Liver (tissue), 8 donors: ENCODE measurements at regions not wholly inside any gene's neighbourhood (a gene's known extent, or its start where the extent isn't known, plus 50 kb on each side); places are given as distances from the start of the nearest gene placed in this dataset.

ENCODE experiments used
- DNase-seq: peaks from one replicate; pipeline ENCODE4 v3.0.0-alpha.2; 2017; ENCODE audit warnings: low spot score
- H3K27ac ChIP-seq, 2 donors: one replicate each; pipeline ENCODE4 v1.7.0; 2013; ENCODE audit warnings: inconsistent platforms in 2 of 2, low read length in 2 of 2, control low read depth in 1 of 2, low read depth in 1 of 2, mild to moderate bottlenecking in 1 of 2
- H3K27me3 ChIP-seq, 4 donors: one replicate each; pipeline versions ENCODE4 v1.6.1 to v1.7.0; 2013; ENCODE audit warnings: low read length in 3 of 4, inconsistent platforms in 1 of 4, mild to moderate bottlenecking in 1 of 4, moderate library complexity in 1 of 4; ENCODE audit not compliant: control insufficient read depth in 4 of 4, insufficient read depth in 4 of 4
- H3K36me3 ChIP-seq, 4 donors: one replicate each; pipeline versions ENCODE4 v1.6.1 to v1.7.0; 2013; ENCODE audit warnings: low read length in 3 of 4, mild to moderate bottlenecking in 3 of 4, low read depth in 1 of 4, moderate library complexity in 1 of 4; ENCODE audit not compliant: control insufficient read depth in 4 of 4, insufficient read depth in 3 of 4
- H3K4me1 ChIP-seq, 4 donors: one replicate each; pipeline versions ENCODE4 v1.6.1 to v1.7.0; 2013; ENCODE audit warnings: low read length in 3 of 4, mild to moderate bottlenecking in 3 of 4, moderate library complexity in 1 of 4; ENCODE audit not compliant: control insufficient read depth in 4 of 4, insufficient read depth in 4 of 4
- H3K4me3 ChIP-seq, 3 donors: one replicate each; pipeline versions ENCODE4 v1.6.1 to v1.7.0; 2013; ENCODE audit warnings: low read length in 3 of 3, control low read depth in 1 of 3, low read depth in 1 of 3, mild to moderate bottlenecking in 1 of 3
- H3K9ac ChIP-seq, 2 donors: one replicate each; pipeline ENCODE4 v1.7.0; 2013; ENCODE audit warnings: low read length in 2 of 2, mild to moderate bottlenecking in 2 of 2, moderate library complexity in 2 of 2, control low read depth in 1 of 2, low read depth in 1 of 2
- H3K9me3 ChIP-seq, 4 donors: one replicate each; pipeline versions ENCODE4 v1.6.1 to v1.7.0; 2013; ENCODE audit warnings: low read length in 3 of 4; ENCODE audit not compliant: control insufficient read depth in 4 of 4
- ATF3 ChIP-seq: IDR thresholded peaks from 2 replicates; pipeline ENCODE4 v1.6.1; 2016; ENCODE audit warnings: antibody characterized with exemption
- EGR1 ChIP-seq, 2 donors: IDR thresholded peaks; 2 replicates each; pipeline ENCODE4 v1.6.1; 2016 to 2018; ENCODE audit warnings: antibody characterized with exemption in 2 of 2, low read depth in 2 of 2
- FOXA1 ChIP-seq: IDR thresholded peaks from 2 replicates; pipeline ENCODE4 v1.6.1; 2016; ENCODE audit warnings: antibody characterized with exemption
- FOXA2 ChIP-seq: IDR thresholded peaks from 2 replicates; pipeline ENCODE4 v1.6.1; 2016; ENCODE audit warnings: antibody characterized with exemption
- GABPA ChIP-seq, 2 donors: IDR thresholded peaks in 1 of 2; conservative IDR thresholded peaks in 1 of 2; 2 replicates each; pipeline ENCODE4 v1.6.1; 2016; ENCODE audit warnings: antibody characterized with exemption in 2 of 2, mild to moderate bottlenecking in 1 of 2, moderate library complexity in 1 of 2
- JUND ChIP-seq, 2 donors: IDR thresholded peaks; 2 replicates each; pipeline ENCODE4 v1.6.1; 2016; ENCODE audit warnings: antibody characterized with exemption in 2 of 2
- NR2F2 ChIP-seq: IDR thresholded peaks from 2 replicates; pipeline ENCODE4 v1.6.1; 2016; ENCODE audit warnings: antibody characterized with exemption
- REST ChIP-seq: IDR thresholded peaks from 2 replicates; pipeline ENCODE4 v1.6.1; 2016; ENCODE audit warnings: antibody characterized with exemption, mild to moderate bottlenecking
- TAF1 ChIP-seq: conservative IDR thresholded peaks from 2 replicates; pipeline ENCODE4 v1.6.1; 2016; ENCODE audit warnings: antibody characterized with exemption, mild to moderate bottlenecking
- YY1 ChIP-seq: IDR thresholded peaks from 2 replicates; pipeline ENCODE4 v1.6.1; 2016; ENCODE audit warnings: antibody characterized with exemption, mild to moderate bottlenecking
- ZBTB33 ChIP-seq: IDR thresholded peaks from 2 replicates; pipeline ENCODE4 v1.6.1; 2016; ENCODE audit warnings: antibody characterized with exemption
- WGBS: extraction: QIAGEN DNeasy Blood & Tissue Kit; methylation state at CpG from one replicate; pipeline ENCODE4 v1.1.7; 2013; 5-methylcytosine and 5-hydroxymethylcytosine counted together
- TF ChIP-seq, protein P1 (sequence below): fragments of 150-350 bp; IDR thresholded peaks from 2 replicates; pipeline ENCODE4 v1.5.1; 2017; ENCODE audit warnings: improper control_type of control experiment, low read depth, low read length; ENCODE audit not compliant: missing input control
- TF ChIP-seq, protein P2 (sequence below): IDR thresholded peaks from 2 replicates; pipeline ENCODE4 v1.6.1; 2016; ENCODE audit warnings: antibody characterized with exemption
- donor health status: healthy.
- donor health status: healthy.
- donor health status: healthy.
- donor health status: healthy.
- donor health status: healthy.

DNA sequence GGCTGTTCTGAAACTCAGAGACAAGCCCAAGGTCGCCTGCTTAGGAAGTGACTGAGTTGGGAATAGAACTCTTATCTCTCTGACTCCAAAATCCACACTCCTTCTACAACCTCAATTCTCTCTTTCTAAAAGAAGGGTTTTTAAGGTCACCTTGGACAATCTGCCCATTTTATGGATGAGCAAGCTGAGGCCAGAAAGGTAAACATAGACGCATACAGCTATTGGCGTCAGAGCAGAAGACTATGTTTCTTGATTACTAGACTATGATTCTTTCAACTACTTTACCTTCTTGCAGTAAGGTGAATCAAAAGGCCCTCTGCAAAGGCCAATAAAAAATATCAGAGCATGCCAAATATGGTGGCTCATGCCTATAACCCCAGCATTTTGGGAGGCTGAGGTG, 276.6 kb downstream of the CLIC5 start:
- DNase-seq = no peak
- Histone ChIP-seq H3K9me3 (no peaks in the 10 kb centered on the region), H3K27ac (no peak overlapping the region), H3K4me3 (no peak overlapping the region), H3K4me1 (no peaks in the 10 kb centered on the region), H3K9ac (no peak overlapping the region), H3K27me3 (no peaks in the 10 kb centered on the region), H3K36me3 (no peaks in the 10 kb centered on the region)
- TF ChIP-seq EGR1 (IDR thresholded peaks at IDR 0.05; ENCODE audit: low read depth in 2 of 2) (no peak), TAF1 (no peak), JUND (IDR thresholded peaks at IDR 0.05) (no peak), GABPA (IDR thresholded peaks at IDR 0.05 in 1 of 2, conservative IDR thresholded peaks at IDR 0.05 in 1 of 2) (no peak), ZBTB33 (no peak), REST (no peak), ATF3 (no peak), YY1 (no peak)
- TF ChIP-seq, protein P1, sequence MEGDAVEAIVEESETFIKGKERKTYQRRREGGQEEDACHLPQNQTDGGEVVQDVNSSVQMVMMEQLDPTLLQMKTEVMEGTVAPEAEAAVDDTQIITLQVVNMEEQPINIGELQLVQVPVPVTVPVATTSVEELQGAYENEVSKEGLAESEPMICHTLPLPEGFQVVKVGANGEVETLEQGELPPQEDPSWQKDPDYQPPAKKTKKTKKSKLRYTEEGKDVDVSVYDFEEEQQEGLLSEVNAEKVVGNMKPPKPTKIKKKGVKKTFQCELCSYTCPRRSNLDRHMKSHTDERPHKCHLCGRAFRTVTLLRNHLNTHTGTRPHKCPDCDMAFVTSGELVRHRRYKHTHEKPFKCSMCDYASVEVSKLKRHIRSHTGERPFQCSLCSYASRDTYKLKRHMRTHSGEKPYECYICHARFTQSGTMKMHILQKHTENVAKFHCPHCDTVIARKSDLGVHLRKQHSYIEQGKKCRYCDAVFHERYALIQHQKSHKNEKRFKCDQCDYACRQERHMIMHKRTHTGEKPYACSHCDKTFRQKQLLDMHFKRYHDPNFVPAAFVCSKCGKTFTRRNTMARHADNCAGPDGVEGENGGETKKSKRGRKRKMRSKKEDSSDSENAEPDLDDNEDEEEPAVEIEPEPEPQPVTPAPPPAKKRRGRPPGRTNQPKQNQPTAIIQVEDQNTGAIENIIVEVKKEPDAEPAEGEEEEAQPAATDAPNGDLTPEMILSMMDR = no peak
- TF ChIP-seq, protein P2, sequence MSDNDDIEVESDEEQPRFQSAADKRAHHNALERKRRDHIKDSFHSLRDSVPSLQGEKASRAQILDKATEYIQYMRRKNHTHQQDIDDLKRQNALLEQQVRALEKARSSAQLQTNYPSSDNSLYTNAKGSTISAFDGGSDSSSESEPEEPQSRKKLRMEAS = no peak
- 96% methylated on average over 3 of the region's 3 CpGs for WGBS

DNA sequence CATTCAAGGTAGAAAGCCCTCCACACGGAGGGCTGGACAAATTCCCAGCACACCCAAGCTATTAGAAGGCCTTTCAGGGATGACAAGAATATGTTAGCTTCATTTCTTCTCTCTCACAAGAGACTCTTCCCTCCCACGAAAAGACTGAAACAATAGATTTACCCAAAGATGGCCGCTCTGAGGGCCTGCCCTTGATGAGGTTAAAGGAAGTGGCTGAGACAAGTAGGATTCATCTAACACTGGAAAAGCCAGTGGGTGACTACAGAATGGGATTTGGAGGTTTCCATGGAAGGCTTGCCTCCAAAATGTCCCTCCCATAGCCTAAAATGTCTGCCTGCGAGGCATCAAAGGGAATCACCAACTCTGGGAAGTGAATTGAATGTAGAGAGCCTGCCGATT, 277.6 kb downstream of the CLIC5 start:
- Histone ChIP-seq H3K4me3 (no peak overlapping the region), H3K36me3 (no peaks in the 10 kb centered on the region), H3K9ac (no peak overlapping the region), H3K27ac (no peak overlapping the region), H3K4me1 (no peaks in the 10 kb centered on the region), H3K27me3 (no peaks in the 10 kb centered on the region), H3K9me3 (no peaks in the 10 kb centered on the region)
- 89% methylated on average over 5 of the region's 5 CpGs for WGBS
- DNase-seq = no peak
- TF ChIP-seq, protein P2 = no peak
- no peak for TF ChIP-seq TAF1
- no peak for TF ChIP-seq FOXA1
- no peak for TF ChIP-seq FOXA2
- TF ChIP-seq NR2F2 = no peak
